ENCODE measurements at regions not wholly inside any gene's neighbourhood (a gene's known extent, or its start where the extent isn't known, plus 50 kb on each side); places are given as distances from the start of the nearest gene placed in this dataset.

DNA sequence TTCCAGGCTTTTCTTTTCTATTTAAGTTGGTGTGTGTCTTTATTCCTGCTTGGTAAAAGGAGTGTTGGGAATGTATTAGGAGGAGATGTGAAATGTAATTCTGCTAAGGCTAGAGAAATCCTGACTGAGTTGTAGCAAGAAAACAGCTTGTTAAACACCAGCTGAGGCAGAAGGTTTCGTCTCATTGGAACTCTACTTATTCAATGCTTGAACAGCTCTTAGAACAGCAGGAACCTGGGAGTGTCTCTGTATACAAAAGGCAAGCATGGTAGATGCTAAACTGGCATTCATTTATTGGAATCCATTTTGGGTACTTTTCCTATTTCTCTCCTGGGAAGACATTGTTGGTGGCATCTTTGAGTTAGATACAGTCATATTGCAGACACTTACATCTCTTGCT is 280.9 kb downstream of the HRH4 start:
- Histone ChIP-seq H3K4me3 (no peak overlapping the region), H3K27me3 (no peaks in the 10 kb centered on the region), H3K36me3 (ENCODE audit: low read depth, missing control alignments) (no peaks in the 10 kb centered on the region), H3K9me3 (no peaks in the 10 kb centered on the region), H3K4me1 (no peaks in the 10 kb centered on the region), H3K27ac (no peak overlapping the region)
- no peak for TF ChIP-seq POLR2A (IDR thresholded peaks at IDR 0.05)
- TF ChIP-seq, protein P1, sequence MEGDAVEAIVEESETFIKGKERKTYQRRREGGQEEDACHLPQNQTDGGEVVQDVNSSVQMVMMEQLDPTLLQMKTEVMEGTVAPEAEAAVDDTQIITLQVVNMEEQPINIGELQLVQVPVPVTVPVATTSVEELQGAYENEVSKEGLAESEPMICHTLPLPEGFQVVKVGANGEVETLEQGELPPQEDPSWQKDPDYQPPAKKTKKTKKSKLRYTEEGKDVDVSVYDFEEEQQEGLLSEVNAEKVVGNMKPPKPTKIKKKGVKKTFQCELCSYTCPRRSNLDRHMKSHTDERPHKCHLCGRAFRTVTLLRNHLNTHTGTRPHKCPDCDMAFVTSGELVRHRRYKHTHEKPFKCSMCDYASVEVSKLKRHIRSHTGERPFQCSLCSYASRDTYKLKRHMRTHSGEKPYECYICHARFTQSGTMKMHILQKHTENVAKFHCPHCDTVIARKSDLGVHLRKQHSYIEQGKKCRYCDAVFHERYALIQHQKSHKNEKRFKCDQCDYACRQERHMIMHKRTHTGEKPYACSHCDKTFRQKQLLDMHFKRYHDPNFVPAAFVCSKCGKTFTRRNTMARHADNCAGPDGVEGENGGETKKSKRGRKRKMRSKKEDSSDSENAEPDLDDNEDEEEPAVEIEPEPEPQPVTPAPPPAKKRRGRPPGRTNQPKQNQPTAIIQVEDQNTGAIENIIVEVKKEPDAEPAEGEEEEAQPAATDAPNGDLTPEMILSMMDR (IDR thresholded peaks at IDR 0.05), result no peak
- intact Hi-C loops (cut with DNase I; ENCODE audit: low total_unique reads), result no loop called here
- 90 to 100% methylated on average over 1 of the region's 1 CpG for WGBS, 2 donors
- no peak for DNase-seq

DNA sequence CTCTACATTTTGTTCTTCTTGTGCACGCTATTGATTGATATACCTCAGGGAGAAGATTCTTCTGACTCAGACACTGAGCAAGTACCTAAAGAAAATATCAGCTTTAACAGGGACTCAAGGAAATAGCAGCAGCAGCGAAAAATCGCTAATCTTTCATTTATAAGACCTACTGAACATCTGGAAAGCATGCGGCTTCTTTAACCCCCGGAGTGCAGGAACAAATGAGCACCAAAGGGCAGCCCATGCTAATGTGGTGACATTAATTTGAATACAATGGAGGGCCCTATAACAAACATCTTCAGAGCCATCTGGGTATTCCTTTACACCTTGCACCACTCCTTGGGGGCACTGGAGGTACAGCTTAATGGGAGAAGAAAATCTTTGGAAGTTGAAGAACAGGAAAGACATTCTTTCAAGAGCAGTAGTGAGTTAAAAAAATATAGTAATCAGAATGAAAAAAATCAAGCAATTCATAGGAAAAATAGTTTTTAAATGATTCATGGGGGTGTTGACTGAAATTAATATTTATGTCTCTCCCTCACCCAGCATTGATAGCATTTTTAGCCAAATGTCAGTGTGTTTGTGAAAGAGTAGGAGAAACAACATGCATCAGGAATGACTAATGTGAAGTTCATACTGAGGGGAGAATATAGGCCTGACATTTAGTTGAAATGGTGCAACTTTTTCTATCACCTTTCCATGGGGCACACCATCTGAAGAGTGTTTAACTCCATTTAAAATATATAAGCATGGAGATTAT is 281.7 kb downstream of the HRH4 start:
- DNase-seq, result no peak
- Histone ChIP-seq H3K9me3 (no peaks in the 10 kb centered on the region), H3K27ac (no peak overlapping the region), H3K36me3 (ENCODE audit: low read depth, missing control alignments) (no peaks in the 10 kb centered on the region), H3K4me3 (no peak overlapping the region), H3K27me3 (no peaks in the 10 kb centered on the region), H3K4me1 (no peaks in the 10 kb centered on the region)
- no peak for TF ChIP-seq POLR2A (IDR thresholded peaks at IDR 0.05)
- TF ChIP-seq, protein P1 (IDR thresholded peaks at IDR 0.05), result no peak
- intact Hi-C loops (cut with DNase I; ENCODE audit: low total_unique reads), result no loop called here
- WGBS, 2 donors, result 73 to 80% methylated on average over 5 of the region's 5 CpGs

DNA sequence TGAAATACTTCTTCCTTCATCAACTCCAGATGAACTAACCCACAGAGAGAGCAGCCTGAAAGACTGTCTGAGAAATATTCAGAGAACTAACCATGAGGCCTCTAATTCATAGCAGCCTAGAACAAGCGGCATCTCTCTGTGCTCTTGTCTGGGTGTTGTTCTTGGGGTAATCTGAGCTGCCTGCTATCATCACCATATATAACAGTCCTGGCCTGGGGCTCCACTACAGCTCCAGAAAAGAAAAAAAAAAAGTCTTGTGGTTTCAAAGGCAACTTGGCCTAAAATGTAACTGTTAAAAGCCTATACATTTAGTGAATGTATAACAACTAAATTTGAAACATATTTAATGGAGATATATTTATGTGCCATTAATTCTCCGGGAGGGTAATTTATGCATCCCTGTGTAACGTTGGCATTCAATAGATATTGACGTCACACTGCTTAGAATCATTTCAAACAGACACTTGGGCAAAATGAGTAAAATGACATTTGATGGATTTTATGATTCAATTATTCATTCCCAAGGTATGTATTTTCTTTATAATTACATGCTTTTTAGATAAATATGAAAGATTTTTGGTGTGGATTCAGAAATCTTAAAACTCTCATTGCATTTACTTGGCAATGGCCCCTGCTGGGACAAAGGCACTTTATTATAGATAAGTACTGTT is 294.3 kb downstream of the HRH4 start:
- Histone ChIP-seq H3K9me3 (no peaks in the 10 kb centered on the region), H3K36me3 (ENCODE audit: low read depth, missing control alignments) (no peaks in the 10 kb centered on the region), H3K4me3 (no peak overlapping the region), H3K4me1 (no peaks in the 10 kb centered on the region), H3K27me3 (no peaks in the 10 kb centered on the region), H3K27ac (no peak overlapping the region)
- intact Hi-C loops (cut with DNase I; ENCODE audit: low total_unique reads), result no loop called here
- no peak for TF ChIP-seq POLR2A (IDR thresholded peaks at IDR 0.05)
- TF ChIP-seq, protein P1 (IDR thresholded peaks at IDR 0.05), result no peak
- WGBS, 2 donors, result 91% methylated on average over 4 of the region's 4 CpGs
- DNase-seq, result no peak

DNA sequence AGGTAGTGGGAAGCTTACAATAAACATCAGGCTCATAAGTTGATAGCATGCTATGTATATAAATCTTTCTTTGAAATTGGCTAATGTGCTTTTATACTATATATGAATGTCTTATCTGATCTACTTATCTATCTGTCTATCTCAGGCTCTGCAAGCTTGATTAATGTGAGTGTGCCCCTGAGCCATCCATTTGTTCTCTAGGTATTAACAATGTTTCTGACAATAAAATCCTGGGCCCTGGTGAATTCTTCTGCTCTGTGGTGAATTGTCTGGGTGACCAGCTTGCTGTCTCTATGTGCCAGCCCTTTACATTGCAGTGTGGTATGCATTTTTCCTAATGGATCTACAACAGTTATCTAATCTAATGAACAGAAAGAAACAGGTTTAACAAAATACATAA is 295.9 kb downstream of the HRH4 start:
- Histone ChIP-seq H3K27ac (no peak overlapping the region), H3K4me3 (no peak overlapping the region), H3K36me3 (ENCODE audit: low read depth, missing control alignments) (no peaks in the 10 kb centered on the region), H3K9me3 (no peaks in the 10 kb centered on the region), H3K27me3 (no peaks in the 10 kb centered on the region), H3K4me1 (no peaks in the 10 kb centered on the region)
- intact Hi-C loops (cut with DNase I; ENCODE audit: low total_unique reads), result no loop called here
- TF ChIP-seq POLR2A (IDR thresholded peaks at IDR 0.05), result no peak
- TF ChIP-seq, protein P1 (IDR thresholded peaks at IDR 0.05), result no peak
- no peak for DNase-seq

DNA sequence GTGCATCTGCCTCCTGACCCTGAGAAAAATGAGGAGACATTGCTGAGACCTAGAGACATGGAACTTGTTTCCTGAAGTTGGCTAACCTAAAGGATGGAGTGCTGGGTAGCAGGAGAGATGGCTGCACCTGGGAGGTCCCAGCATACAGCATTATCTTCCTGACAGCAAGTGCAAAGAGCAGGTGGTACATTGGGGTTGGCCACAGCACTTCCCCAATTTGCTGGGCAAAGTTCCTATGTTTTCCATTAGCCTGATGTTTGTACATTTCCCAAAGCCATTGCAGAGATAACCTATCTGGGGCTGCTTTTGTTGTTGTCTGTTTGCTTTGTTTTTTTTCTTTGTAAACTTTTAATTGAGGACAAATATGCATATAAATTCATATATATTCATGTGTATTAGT is 296.7 kb downstream of the HRH4 start:
- Histone ChIP-seq H3K27ac (no peak overlapping the region), H3K4me1 (no peaks in the 10 kb centered on the region), H3K4me3 (no peak overlapping the region), H3K27me3 (no peaks in the 10 kb centered on the region), H3K9me3 (no peaks in the 10 kb centered on the region), H3K36me3 (ENCODE audit: low read depth, missing control alignments) (no peaks in the 10 kb centered on the region)
- DNase-seq, result no peak
- intact Hi-C loops (cut with DNase I; ENCODE audit: low total_unique reads), result no loop called here
- no peak for TF ChIP-seq POLR2A (IDR thresholded peaks at IDR 0.05)
- TF ChIP-seq, protein P1 (IDR thresholded peaks at IDR 0.05), result no peak

Measured in testis (tissue), 2 donors.